Right atrium auricular region (tissue), 2 donors: ENCODE measurements at regions not wholly inside any gene's neighbourhood (a gene's known extent, or its start where the extent isn't known, plus 50 kb on each side); places are given as distances from the start of the nearest gene placed in this dataset.

ENCODE experiments used
- DNase-seq: peaks from one replicate; pipeline ENCODE4 v3.0.0-alpha.2; 2019; ENCODE audit warnings: low spot score
- H3K27ac ChIP-seq, 2 donors: fragments of 200-600 bp; sonication (generic); 1 replicate in 1 of 2; 2 replicates in 1 of 2; pipeline ENCODE4 v1.5.1; 2016 to 2019
- H3K27me3 ChIP-seq, 2 donors: fragments of 200-600 bp; sonication (generic); one replicate each; pipeline versions ENCODE4 v1.5.1 to v1.6.0; 2017 to 2019
- H3K36me3 ChIP-seq: fragments of 200-600 bp; sonication (generic); one replicate; pipeline ENCODE4 v1.5.1; 2016
- H3K4me1 ChIP-seq, 2 donors: fragments of 200-600 bp; sonication (generic); one replicate each; pipeline versions ENCODE4 v1.5.1 to v1.6.0; 2017 to 2019
- H3K4me3 ChIP-seq, 2 donors: fragments of 200-600 bp; sonication (generic); 1 replicate in 1 of 2; 2 replicates in 1 of 2; pipeline ENCODE4 v1.5.1; 2017 to 2019; ENCODE audit warnings: mild to moderate bottlenecking in 1 of 2, moderate library complexity in 1 of 2
- H3K9me3 ChIP-seq, 2 donors: fragments of 200-600 bp; sonication (generic); one replicate each; pipeline ENCODE4 v1.5.1; 2019
- TF ChIP-seq, protein P1 (sequence below), 2 donors: fragments of 200-600 bp; sonication (generic); IDR thresholded peaks; one replicate each; pipeline ENCODE4 v1.5.1; 2019; ENCODE audit warnings: antibody characterized with exemption in 2 of 2

DNA sequence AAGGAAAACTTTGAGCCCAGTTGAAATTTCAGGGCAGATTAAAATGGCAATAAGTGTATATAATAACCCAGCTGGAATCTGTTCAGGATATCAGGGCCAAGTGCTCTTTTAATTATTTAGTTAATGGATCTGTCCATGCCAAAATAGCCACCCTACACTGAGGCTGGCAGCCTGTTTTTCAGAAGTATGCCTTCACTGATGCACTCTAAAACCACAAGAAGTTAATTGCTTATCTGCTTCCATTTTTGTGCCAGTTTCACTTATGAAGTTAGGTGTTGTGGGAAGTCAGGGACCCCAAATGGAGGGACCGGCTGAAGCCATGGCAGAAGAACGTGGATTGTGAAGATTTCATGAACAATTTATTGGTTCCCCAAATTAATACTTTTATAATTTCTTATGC lies 960.3 kb downstream of the C4orf33 start:
- TF ChIP-seq, protein P1, sequence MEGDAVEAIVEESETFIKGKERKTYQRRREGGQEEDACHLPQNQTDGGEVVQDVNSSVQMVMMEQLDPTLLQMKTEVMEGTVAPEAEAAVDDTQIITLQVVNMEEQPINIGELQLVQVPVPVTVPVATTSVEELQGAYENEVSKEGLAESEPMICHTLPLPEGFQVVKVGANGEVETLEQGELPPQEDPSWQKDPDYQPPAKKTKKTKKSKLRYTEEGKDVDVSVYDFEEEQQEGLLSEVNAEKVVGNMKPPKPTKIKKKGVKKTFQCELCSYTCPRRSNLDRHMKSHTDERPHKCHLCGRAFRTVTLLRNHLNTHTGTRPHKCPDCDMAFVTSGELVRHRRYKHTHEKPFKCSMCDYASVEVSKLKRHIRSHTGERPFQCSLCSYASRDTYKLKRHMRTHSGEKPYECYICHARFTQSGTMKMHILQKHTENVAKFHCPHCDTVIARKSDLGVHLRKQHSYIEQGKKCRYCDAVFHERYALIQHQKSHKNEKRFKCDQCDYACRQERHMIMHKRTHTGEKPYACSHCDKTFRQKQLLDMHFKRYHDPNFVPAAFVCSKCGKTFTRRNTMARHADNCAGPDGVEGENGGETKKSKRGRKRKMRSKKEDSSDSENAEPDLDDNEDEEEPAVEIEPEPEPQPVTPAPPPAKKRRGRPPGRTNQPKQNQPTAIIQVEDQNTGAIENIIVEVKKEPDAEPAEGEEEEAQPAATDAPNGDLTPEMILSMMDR (IDR thresholded peaks at IDR 0.05) = no peak
- no peak overlapping the region for H3K4me3 ChIP-seq
- H3K9me3 ChIP-seq = no peaks in the 10 kb centered on the region
- H3K27ac ChIP-seq = no peak overlapping the region
- H3K4me1 ChIP-seq = no peaks in the 10 kb centered on the region
- no peak for DNase-seq
- H3K36me3 ChIP-seq = no peaks in the 10 kb centered on the region
- H3K27me3 ChIP-seq = no peaks in the 10 kb centered on the region

GRCh38 chr4:130064471-130064870 lies 968.5 kb downstream of the C4orf33 start:
- no peak overlapping the region for H3K4me3 ChIP-seq
- no peaks in the 10 kb centered on the region for H3K27me3 ChIP-seq
- H3K27ac ChIP-seq = no peak overlapping the region
- no peaks in the 10 kb centered on the region for H3K4me1 ChIP-seq
- H3K9me3 ChIP-seq = no peaks in the 10 kb centered on the region
- H3K36me3 ChIP-seq = no peaks in the 10 kb centered on the region
- no peak for DNase-seq
- TF ChIP-seq, protein P1 (IDR thresholded peaks at IDR 0.05) = no peak

DNA sequence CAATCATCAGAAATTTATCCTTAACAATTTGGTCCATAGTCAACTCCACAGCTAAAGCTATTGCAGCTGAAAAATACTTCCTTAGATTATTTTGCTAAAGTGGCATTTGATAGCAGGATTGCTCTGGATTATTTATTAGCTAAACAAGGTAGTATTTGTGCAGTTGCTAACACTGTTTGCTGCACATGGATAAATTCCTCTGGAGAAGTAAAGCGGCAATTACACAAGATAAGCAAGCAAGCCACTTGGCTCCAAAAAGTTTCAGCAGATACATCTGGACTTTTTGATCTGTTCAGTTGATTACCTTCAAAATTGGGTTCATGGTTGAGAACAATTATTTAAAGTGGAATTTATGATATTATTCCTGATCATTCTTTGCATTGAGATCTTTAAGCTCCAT lies 971.5 kb downstream of the C4orf33 start:
- DNase-seq = no peak
- no peaks in the 10 kb centered on the region for H3K27me3 ChIP-seq
- TF ChIP-seq, protein P1 (IDR thresholded peaks at IDR 0.05) = no peak
- H3K36me3 ChIP-seq = no peaks in the 10 kb centered on the region
- H3K4me1 ChIP-seq = no peaks in the 10 kb centered on the region
- no peak overlapping the region for H3K4me3 ChIP-seq
- no peak overlapping the region for H3K27ac ChIP-seq
- H3K9me3 ChIP-seq = no peaks in the 10 kb centered on the region

- no peaks in the 10 kb centered on the region for H3K27me3 ChIP-seq
- H3K27ac ChIP-seq = no peak overlapping the region
- no peak overlapping the region for H3K4me3 ChIP-seq
- no peaks in the 10 kb centered on the region for H3K9me3 ChIP-seq
- TF ChIP-seq, protein P1 (IDR thresholded peaks at IDR 0.05) = no peak
- H3K4me1 ChIP-seq = no peaks in the 10 kb centered on the region
- DNase-seq = no peak
- no peaks in the 10 kb centered on the region for H3K36me3 ChIP-seq
These were observed 972.1 kb downstream of the C4orf33 start for GRCh38 chr4:130068072-130068471.

DNA sequence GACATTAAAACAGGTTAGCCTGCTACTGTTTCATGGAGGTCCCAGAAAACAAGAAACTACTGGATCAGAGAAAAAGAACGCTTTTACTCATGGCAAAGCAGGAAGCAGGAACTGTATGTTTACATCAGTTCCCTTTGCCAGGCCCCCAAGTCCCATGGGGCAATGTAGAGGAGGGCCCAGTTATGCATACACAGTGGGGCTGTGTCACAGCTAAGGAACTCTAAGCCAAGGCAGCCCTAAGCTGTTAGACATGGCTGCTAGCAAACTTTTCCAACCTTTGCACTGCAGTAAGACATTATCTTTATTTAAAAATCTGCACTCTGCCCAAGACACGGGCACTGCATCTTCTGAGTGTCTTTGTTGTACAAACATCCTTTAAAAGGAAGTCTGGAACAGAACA lies 975.8 kb downstream of the C4orf33 start:
- no peak for DNase-seq
- Histone ChIP-seq H3K4me3 (no peak overlapping the region), H3K9me3 (no peaks in the 10 kb centered on the region), H3K27ac (no peak overlapping the region), H3K36me3 (no peaks in the 10 kb centered on the region), H3K4me1 (no peaks in the 10 kb centered on the region), H3K27me3 (no peaks in the 10 kb centered on the region)
- TF ChIP-seq, protein P1 (IDR thresholded peaks at IDR 0.05) = no peak

GRCh38 chr4:130073145-130073790 lies 977.3 kb downstream of the C4orf33 start:
- no peak overlapping the region for H3K27ac ChIP-seq

More at GRCh38 chr4:130073145-130073790, 977.3 kb downstream of the C4orf33 start:
- no peaks in the 10 kb centered on the region for H3K27me3 ChIP-seq
- H3K9me3 ChIP-seq = no peaks in the 10 kb centered on the region
- no peaks in the 10 kb centered on the region for H3K4me1 ChIP-seq
- no peak overlapping the region for H3K4me3 ChIP-seq
- TF ChIP-seq, protein P1 (IDR thresholded peaks at IDR 0.05) = no peak
- H3K36me3 ChIP-seq = no peaks in the 10 kb centered on the region
- DNase-seq = no peak
